Calu3 (cell line): ENCODE measurements at regions not wholly inside any gene's neighbourhood (a gene's known extent, or its start where the extent isn't known, plus 50 kb on each side); places are given as distances from the start of the nearest gene placed in this dataset.

Experiments
- BruUV-seq: library from RNA; stranded (reverse); fragments of 400-500 nt; replicated peaks from 2 replicates; lab custom pipeline; 2021; lab: Mats Ljungman, UMichigan
- CTCF ChIA-PET: fragments of 300-600 bp; sonication (Branson Sonifier 250); formaldehyde crosslinking; loops from one replicate; lab custom pipeline; 2022; ENCODE audit warnings: antibody characterized with exemption; lab: Charles Lee
- DNase-seq: peaks from one replicate; pipeline ENCODE4 v3.0.0; 2022
- H3K27ac Mint-ChIP-seq: one replicate; pipeline ENCODE4 v1.8.0; 2022; ENCODE audit warnings: mixed read lengths; ENCODE audit not compliant: unreplicated experiment
- H3K27me3 Mint-ChIP-seq: one replicate; pipeline ENCODE4 v1.8.0; 2022; ENCODE audit warnings: mixed read lengths; ENCODE audit not compliant: unreplicated experiment
- H3K36me3 Mint-ChIP-seq: one replicate; pipeline ENCODE4 v1.8.0; 2022; ENCODE audit warnings: mild to moderate bottlenecking, moderate library complexity, mixed read lengths; ENCODE audit not compliant: insufficient read depth, unreplicated experiment
- H3K4me1 Mint-ChIP-seq: one replicate; pipeline ENCODE4 v1.8.0; 2022; ENCODE audit warnings: mild to moderate bottlenecking, low read depth, mixed read lengths; ENCODE audit not compliant: unreplicated experiment
- H3K4me3 Mint-ChIP-seq: one replicate; pipeline ENCODE4 v1.8.0; 2022; ENCODE audit warnings: mild to moderate bottlenecking, low read depth, moderate library complexity, mixed read lengths; ENCODE audit not compliant: unreplicated experiment
- H3K9me3 Mint-ChIP-seq: one replicate; pipeline ENCODE4 v1.8.0; 2022; ENCODE audit warnings: low read depth, mixed read lengths; ENCODE audit not compliant: unreplicated experiment
- CTCF ChIP-seq: fragments of 200-600 bp; IDR thresholded peaks from one replicate; pipeline ENCODE4 v1.8.0; 2022; ENCODE audit warnings: antibody characterized with exemption; ENCODE audit not compliant: unreplicated experiment
- intact Hi-C: fragments of 100-400 bp; cut with micrococcal nuclease; formaldehyde crosslinking; loops from one replicate; pipeline ENCODE4 v1.10.0; 2022; ENCODE audit not compliant: unreplicated experiment

GRCh38 chrX:23598575-23598974 is 68.7 kb upstream of the PRDX4 start:
- no peak for TF ChIP-seq CTCF
- Mint-ChIP-seq H3K27me3 (no peaks in the 10 kb centered on the region), H3K4me1 (no peaks in the 10 kb centered on the region), H3K27ac (no peak overlapping the region), H3K36me3 (no peaks in the 10 kb centered on the region), H3K9me3 (no peaks in the 10 kb centered on the region), H3K4me3 (no peak overlapping the region)
- no peak for DNase-seq
- BruUV-seq = no TSS peak
- CTCF ChIA-PET = interaction anchor here (1.3 kb wide), 1 partner anchor 9 kb away, joined by 3 read pairs; no protein-coding TSS in a partner anchor
- intact Hi-C loops = no loop called here

- H3K9me3 Mint-ChIP-seq = no peaks in the 10 kb centered on the region
- H3K27ac Mint-ChIP-seq = no peak overlapping the region
- no peak for DNase-seq
- H3K4me1 Mint-ChIP-seq = no peaks in the 10 kb centered on the region
- no peak overlapping the region for H3K4me3 Mint-ChIP-seq
- H3K27me3 Mint-ChIP-seq = peaks cover 20% of the 10 kb centered on the region
- H3K36me3 Mint-ChIP-seq = no peaks in the 10 kb centered on the region
- no peak for TF ChIP-seq CTCF
- BruUV-seq = no TSS peak
- intact Hi-C loops = no loop called here
- CTCF ChIA-PET = no interaction called here
Observed at GRCh38 chrX:23603501-23603900, 63.8 kb upstream of the PRDX4 start.

- peaks cover 54% of the 10 kb centered on the region for H3K27me3 Mint-ChIP-seq
- no peak overlapping the region for H3K4me3 Mint-ChIP-seq
- H3K9me3 Mint-ChIP-seq = no peaks in the 10 kb centered on the region
- H3K36me3 Mint-ChIP-seq = no peaks in the 10 kb centered on the region
- BruUV-seq = no TSS peak
- no peak for DNase-seq
- no peak for TF ChIP-seq CTCF
- no peaks in the 10 kb centered on the region for H3K4me1 Mint-ChIP-seq
- intact Hi-C loops = loop anchor here (10.0 kb wide), 1 partner anchor 606 kb away; no protein-coding TSS in a partner anchor
- no peak overlapping the region for H3K27ac Mint-ChIP-seq
- CTCF ChIA-PET = no interaction called here
Observed at GRCh38 chrX:23610495-23610894, 56.8 kb upstream of the PRDX4 start.

- intact Hi-C loops = loop anchor here (10.0 kb wide), 1 partner anchor 608 kb away; no protein-coding TSS in a partner anchor
- no peak for TF ChIP-seq CTCF
- H3K4me1 Mint-ChIP-seq = no peaks in the 10 kb centered on the region
- DNase-seq = no peak
- H3K27ac Mint-ChIP-seq = no peak overlapping the region
- CTCF ChIA-PET = interaction anchor here (0.7 kb wide), 1 partner anchor 1909 kb away, joined by 3 read pairs; no protein-coding TSS in a partner anchor
- no peaks in the 10 kb centered on the region for H3K9me3 Mint-ChIP-seq
- H3K27me3 Mint-ChIP-seq = peaks cover 39% of the 10 kb centered on the region
- H3K36me3 Mint-ChIP-seq = no peaks in the 10 kb centered on the region
- no TSS peak for BruUV-seq
- no peak overlapping the region for H3K4me3 Mint-ChIP-seq
Observed at GRCh38 chrX:23612846-23613245, 54.4 kb upstream of the PRDX4 start.
